ENCODE measurements at regions not wholly inside any gene's neighbourhood (a gene's known extent, or its start where the extent isn't known, plus 50 kb on each side); places are given as distances from the start of the nearest gene placed in this dataset.
"Not testable (repeated sequence)": the region's sequence is repeated elsewhere in the genome, so short reads cannot be mapped to it uniquely, and the experiment has no call there.

GRCh38 chr5:2542821-2543220 is 208.7 kb downstream of the IRX2 start:
- Histone ChIP-seq H3K4me1 (ENCODE audit: control insufficient read depth, insufficient read depth, low read length, poor library complexity, severe bottlenecking) (no peaks in the 10 kb centered on the region), H3K9me3 (ENCODE audit: control insufficient read depth, low read length) (no peaks in the 10 kb centered on the region), H3K27me3 (replicated peaks; ENCODE audit: control insufficient read depth, insufficient read depth, low read length, poor library complexity, severe bottlenecking) (no peaks in the 10 kb centered on the region), H3K36me3 (ENCODE audit: control insufficient read depth, insufficient read depth, low read length) (no peaks in the 10 kb centered on the region), H3K4me3 (ENCODE audit: insufficient read depth, low read depth, low read length, poor library complexity, severe bottlenecking) (no peak overlapping the region), H3K27ac (ENCODE audit: insufficient read depth, low read length, poor library complexity, severe bottlenecking) (no peak overlapping the region)
- no peak for DNase-seq

GRCh38 chr5:2542026-2542425 is 209.5 kb downstream of the IRX2 start:
- Histone ChIP-seq H3K27ac (ENCODE audit: insufficient read depth, low read length, poor library complexity, severe bottlenecking) (no peak overlapping the region), H3K4me3 (ENCODE audit: insufficient read depth, low read depth, low read length, poor library complexity, severe bottlenecking) (no peak overlapping the region), H3K9me3 (ENCODE audit: control insufficient read depth, low read length) (no peaks in the 10 kb centered on the region), H3K4me1 (ENCODE audit: control insufficient read depth, insufficient read depth, low read length, poor library complexity, severe bottlenecking) (no peaks in the 10 kb centered on the region), H3K36me3 (ENCODE audit: control insufficient read depth, insufficient read depth, low read length) (no peaks in the 10 kb centered on the region), H3K27me3 (replicated peaks; ENCODE audit: control insufficient read depth, insufficient read depth, low read length, poor library complexity, severe bottlenecking) (no peaks in the 10 kb centered on the region)
- DNase-seq: no peak

DNA sequence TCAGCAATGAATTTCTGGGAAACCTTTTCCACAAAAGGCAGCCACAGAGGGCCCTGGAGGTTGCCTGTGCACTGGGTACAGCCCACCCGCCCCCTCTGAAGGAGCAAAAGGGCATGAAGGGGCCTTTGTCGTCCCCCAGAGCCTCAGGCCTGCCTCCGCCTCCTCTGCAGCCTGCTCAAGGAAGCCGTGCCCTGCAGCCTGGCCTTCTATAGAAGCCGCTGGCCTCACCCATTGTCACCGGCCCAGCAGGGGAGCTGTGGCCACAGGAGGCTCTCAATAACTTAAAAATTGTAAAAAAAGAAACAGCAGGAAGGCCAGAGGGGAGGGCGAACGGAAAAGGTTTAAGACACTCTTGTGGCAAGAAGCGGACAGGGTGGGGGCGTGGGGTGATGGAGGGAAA is 213.3 kb downstream of the IRX2 start:
- Histone ChIP-seq H3K36me3 (ENCODE audit: control insufficient read depth, insufficient read depth, low read length) (no peaks in the 10 kb centered on the region), H3K4me3 (ENCODE audit: insufficient read depth, low read depth, low read length, poor library complexity, severe bottlenecking) (no peak overlapping the region), H3K27me3 (replicated peaks; ENCODE audit: control insufficient read depth, insufficient read depth, low read length, poor library complexity, severe bottlenecking) (no peaks in the 10 kb centered on the region), H3K27ac (ENCODE audit: insufficient read depth, low read length, poor library complexity, severe bottlenecking) (no peak overlapping the region), H3K9me3 (ENCODE audit: control insufficient read depth, low read length) (no peaks in the 10 kb centered on the region), H3K4me1 (ENCODE audit: control insufficient read depth, insufficient read depth, low read length, poor library complexity, severe bottlenecking) (no peaks in the 10 kb centered on the region)
- DNase-seq: no peak

- Histone ChIP-seq H3K9me3 (ENCODE audit: control insufficient read depth, low read length) (no peaks in the 10 kb centered on the region), H3K27ac (ENCODE audit: insufficient read depth, low read length, poor library complexity, severe bottlenecking) (no peak overlapping the region), H3K36me3 (ENCODE audit: control insufficient read depth, insufficient read depth, low read length) (no peaks in the 10 kb centered on the region), H3K4me1 (ENCODE audit: control insufficient read depth, insufficient read depth, low read length, poor library complexity, severe bottlenecking) (no peaks in the 10 kb centered on the region), H3K27me3 (replicated peaks; ENCODE audit: control insufficient read depth, insufficient read depth, low read length, poor library complexity, severe bottlenecking) (no peaks in the 10 kb centered on the region), H3K4me3 (ENCODE audit: insufficient read depth, low read depth, low read length, poor library complexity, severe bottlenecking) (no peak overlapping the region)
- DNase-seq: no peak
These were observed 213.9 kb downstream of the IRX2 start for GRCh38 chr5:2537378-2538145.

GRCh38 chr5:2536632-2537377 is 214.7 kb downstream of the IRX2 start:
- H3K36me3 ChIP-seq (ENCODE audit: control insufficient read depth, insufficient read depth, low read length): no peaks in the 10 kb centered on the region
- H3K27ac ChIP-seq (ENCODE audit: insufficient read depth, low read length, poor library complexity, severe bottlenecking): no peak overlapping the region
- H3K4me1 ChIP-seq (ENCODE audit: control insufficient read depth, insufficient read depth, low read length, poor library complexity, severe bottlenecking): no peaks in the 10 kb centered on the region
- H3K4me3 ChIP-seq (ENCODE audit: insufficient read depth, low read depth, low read length, poor library complexity, severe bottlenecking): no peak overlapping the region
- no peak for DNase-seq
- H3K27me3 ChIP-seq (replicated peaks; ENCODE audit: control insufficient read depth, insufficient read depth, low read length, poor library complexity, severe bottlenecking): no peaks in the 10 kb centered on the region
- no peaks in the 10 kb centered on the region for H3K9me3 ChIP-seq (ENCODE audit: control insufficient read depth, low read length)

DNA sequence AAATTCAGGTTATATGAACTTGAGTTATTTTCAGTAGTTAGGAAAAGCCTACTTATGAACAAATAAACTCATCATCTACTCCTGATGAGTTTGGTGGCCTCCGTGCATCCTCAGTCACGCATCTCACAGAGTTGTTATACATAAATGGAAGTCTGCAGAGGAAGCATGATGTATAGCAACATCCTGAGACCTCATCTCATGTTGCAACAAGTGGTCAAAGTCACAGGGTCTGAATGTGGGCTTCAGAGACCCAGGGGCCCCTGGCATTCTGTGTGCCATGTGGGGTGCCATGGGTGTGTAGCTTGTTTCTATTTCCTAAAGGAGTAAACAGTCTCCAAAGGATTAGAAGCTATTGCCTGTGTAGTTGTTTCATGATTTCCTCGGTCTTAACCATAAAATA is 216.5 kb downstream of the IRX2 start:
- no peak overlapping the region for H3K27ac ChIP-seq (ENCODE audit: insufficient read depth, low read length, poor library complexity, severe bottlenecking)
- H3K9me3 ChIP-seq (ENCODE audit: control insufficient read depth, low read length): no peaks in the 10 kb centered on the region
- H3K4me1 ChIP-seq (ENCODE audit: control insufficient read depth, insufficient read depth, low read length, poor library complexity, severe bottlenecking): no peaks in the 10 kb centered on the region

DNA sequence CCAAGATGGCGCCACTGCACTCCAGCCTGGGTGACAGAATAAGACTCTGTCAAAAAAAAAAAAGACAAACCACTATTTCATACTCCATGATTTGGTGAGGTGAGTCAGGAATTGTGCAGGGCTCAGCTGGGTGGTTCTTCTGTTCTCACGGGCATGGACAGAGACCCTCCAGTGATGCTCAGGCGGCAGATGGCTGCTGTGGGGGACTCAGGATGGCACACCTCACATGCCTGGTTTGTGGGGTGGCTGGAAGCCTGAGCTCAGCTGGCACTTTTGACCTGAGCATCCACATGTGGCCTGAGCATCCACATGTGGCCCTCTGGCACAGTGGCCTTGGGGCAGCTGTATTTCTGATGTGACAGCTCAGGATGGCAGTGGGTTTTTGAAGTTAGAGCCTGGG is 217.2 kb downstream of the IRX2 start:
- no peak overlapping the region for H3K27ac ChIP-seq (ENCODE audit: insufficient read depth, low read length, poor library complexity, severe bottlenecking)
- H3K27me3 ChIP-seq (replicated peaks; ENCODE audit: control insufficient read depth, insufficient read depth, low read length, poor library complexity, severe bottlenecking): no peaks in the 10 kb centered on the region
- no peak for DNase-seq
- H3K4me3 ChIP-seq (ENCODE audit: insufficient read depth, low read depth, low read length, poor library complexity, severe bottlenecking): no peak overlapping the region
- H3K9me3 ChIP-seq (ENCODE audit: control insufficient read depth, low read length): no peaks in the 10 kb centered on the region
- no peaks in the 10 kb centered on the region for H3K36me3 ChIP-seq (ENCODE audit: control insufficient read depth, insufficient read depth, low read length)
- H3K4me1 ChIP-seq (ENCODE audit: control insufficient read depth, insufficient read depth, low read length, poor library complexity, severe bottlenecking): no peaks in the 10 kb centered on the region

More for the DNA sequence above, 216.5 kb downstream of the IRX2 start:
- no peak overlapping the region for H3K4me3 ChIP-seq (ENCODE audit: insufficient read depth, low read depth, low read length, poor library complexity, severe bottlenecking)
- H3K36me3 ChIP-seq (ENCODE audit: control insufficient read depth, insufficient read depth, low read length): no peaks in the 10 kb centered on the region
- H3K27me3 ChIP-seq (replicated peaks; ENCODE audit: control insufficient read depth, insufficient read depth, low read length, poor library complexity, severe bottlenecking): no peaks in the 10 kb centered on the region
- no peak for DNase-seq

DNA sequence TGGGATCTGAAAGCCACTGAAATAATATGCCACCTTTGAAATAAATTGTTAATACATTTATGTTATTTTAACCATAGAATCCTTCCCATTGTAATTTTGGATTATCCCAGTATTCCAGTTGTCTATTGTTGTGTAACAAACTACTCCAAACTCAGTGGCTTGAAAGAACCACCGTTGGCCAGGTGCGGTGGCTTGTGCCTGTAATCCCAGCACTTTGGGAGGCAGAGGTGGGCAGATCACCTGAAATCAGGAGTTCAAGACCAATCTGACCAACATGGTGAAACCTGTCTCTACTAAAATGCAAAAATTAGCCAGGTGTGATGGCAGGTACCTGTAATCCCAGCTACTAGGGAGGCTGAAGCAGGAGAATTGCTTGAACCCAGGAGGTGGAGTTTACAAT is 217.6 kb downstream of the IRX2 start:
- not testable (repeated sequence) for H3K9me3 ChIP-seq (ENCODE audit: control insufficient read depth, low read length); H3K27me3 ChIP-seq (replicated peaks; ENCODE audit: control insufficient read depth, insufficient read depth, low read length, poor library complexity, severe bottlenecking); H3K4me3 ChIP-seq (ENCODE audit: insufficient read depth, low read depth, low read length, poor library complexity, severe bottlenecking); H3K36me3 ChIP-seq (ENCODE audit: control insufficient read depth, insufficient read depth, low read length); H3K4me1 ChIP-seq (ENCODE audit: control insufficient read depth, insufficient read depth, low read length, poor library complexity, severe bottlenecking); DNase-seq; H3K27ac ChIP-seq (ENCODE audit: insufficient read depth, low read length, poor library complexity, severe bottlenecking)

GRCh38 chr5:2532809-2533208 is 218.7 kb downstream of the IRX2 start:
- H3K27me3 ChIP-seq (replicated peaks; ENCODE audit: control insufficient read depth, insufficient read depth, low read length, poor library complexity, severe bottlenecking): no peaks in the 10 kb centered on the region
- no peaks in the 10 kb centered on the region for H3K4me1 ChIP-seq (ENCODE audit: control insufficient read depth, insufficient read depth, low read length, poor library complexity, severe bottlenecking)
- no peak for DNase-seq
- H3K27ac ChIP-seq (ENCODE audit: insufficient read depth, low read length, poor library complexity, severe bottlenecking): no peak overlapping the region
- H3K9me3 ChIP-seq (ENCODE audit: control insufficient read depth, low read length): no peaks in the 10 kb centered on the region
- H3K36me3 ChIP-seq (ENCODE audit: control insufficient read depth, insufficient read depth, low read length): no peaks in the 10 kb centered on the region
- H3K4me3 ChIP-seq (ENCODE audit: insufficient read depth, low read depth, low read length, poor library complexity, severe bottlenecking): no peak overlapping the region

GRCh38 chr5:2531318-2531717 is 220.2 kb downstream of the IRX2 start:
- no peaks in the 10 kb centered on the region for H3K4me1 ChIP-seq (ENCODE audit: control insufficient read depth, insufficient read depth, low read length, poor library complexity, severe bottlenecking)
- H3K9me3 ChIP-seq (ENCODE audit: control insufficient read depth, low read length): no peaks in the 10 kb centered on the region
- DNase-seq: no peak
- H3K27ac ChIP-seq (ENCODE audit: insufficient read depth, low read length, poor library complexity, severe bottlenecking): no peak overlapping the region
- no peak overlapping the region for H3K4me3 ChIP-seq (ENCODE audit: insufficient read depth, low read depth, low read length, poor library complexity, severe bottlenecking)
- H3K36me3 ChIP-seq (ENCODE audit: control insufficient read depth, insufficient read depth, low read length): no peaks in the 10 kb centered on the region
- H3K27me3 ChIP-seq (replicated peaks; ENCODE audit: control insufficient read depth, insufficient read depth, low read length, poor library complexity, severe bottlenecking): no peaks in the 10 kb centered on the region
